Adrenal gland (tissue), 5 donors: ENCODE measurements at regions not wholly inside any gene's neighbourhood (a gene's known extent, or its start where the extent isn't known, plus 50 kb on each side); places are given as distances from the start of the nearest gene placed in this dataset.
"Not testable (repeated sequence)": the region's sequence is repeated elsewhere in the genome, so short reads cannot be mapped to it uniquely, and the experiment has no call there.

Source experiments
- CTCF ChIP-seq, 6 experiments: fragments of 450-650 bp in 4 of 6; fragments of 200-600 bp in 2 of 6; sonication (generic) in 1 of 6; IDR thresholded peaks; 1 replicate in 5 of 6; 2 replicates in 1 of 6; pipeline versions ENCODE4 v1.5.1 to v1.8.0; 2016 to 2021; ENCODE audit warnings: antibody characterized with exemption in 6 of 6, mild to moderate bottlenecking in 2 of 6, moderate library complexity in 1 of 6
- POLR2A ChIP-seq, 2 donors: fragments of 450-650 bp; IDR thresholded peaks; one replicate each; pipeline ENCODE4 v1.6.1; 2017; ENCODE audit warnings: antibody characterized with exemption in 2 of 2, mild to moderate bottlenecking in 2 of 2, moderate library complexity in 1 of 2
- donor health status: DM: no; HTN: no; CAD: no.

- not testable (repeated sequence) for TF ChIP-seq CTCF, POLR2A (IDR thresholded peaks at IDR 0.05)
These were observed 2997.8 kb upstream of the TEKT4 start for GRCh38 chr2:91873416-91873815.
